A549 (cell line): ENCODE measurements at regions not wholly inside any gene's neighbourhood (a gene's known extent, or its start where the extent isn't known, plus 50 kb on each side); places are given as distances from the start of the nearest gene placed in this dataset.

Experiments
- CEBPB ChIP-seq, 2 experiments: fragments of >200 bp in 1 of 2; sonication (Bioruptor Twin) in 1 of 2; formaldehyde crosslinking in 1 of 2; IDR thresholded peaks; 2 replicates each; pipeline ENCODE4 v1.6.1; 2012 to 2016
- CTCF ChIP-seq: fragments of >200 bp; sonication (Bioruptor Twin); formaldehyde crosslinking; IDR thresholded peaks from 3 replicates; pipeline ENCODE4 v1.5.1; 2016
- ESRRA ChIP-seq: fragments of 150-350 bp; IDR thresholded peaks from 2 replicates; pipeline ENCODE4 v1.6.1; 2014; ENCODE audit warnings: mild to moderate bottlenecking, low read length, borderline replicate concordance
- MAX ChIP-seq: IDR thresholded peaks from 2 replicates; pipeline ENCODE4 v1.6.1; 2012
- POLR2A ChIP-seq: IDR thresholded peaks from 2 replicates; pipeline ENCODE4 v1.6.1; 2012; ENCODE audit warnings: mild to moderate bottlenecking, low read length
- REST ChIP-seq: fragments of 200-600 bp; sonication (generic); IDR thresholded peaks from 2 replicates; pipeline ENCODE4 v1.6.1; 2016; ENCODE audit warnings: antibody characterized with exemption, mild to moderate bottlenecking, moderate library complexity
- ZNF302 ChIP-seq: fragments of 250-450 bp; sonication (Bioruptor Pico); IDR thresholded peaks from 2 replicates; pipeline ENCODE4 v1.9.0; 2021; ENCODE audit warnings: inconsistent platforms, mild to moderate bottlenecking, moderate library complexity

GRCh38 chr4:13982010-13982409 lies 354.5 kb upstream of the BOD1L1 start:
- TF ChIP-seq MAX (no peak), CTCF (no peak), ESRRA (no peak), CEBPB (IDR thresholded peaks at IDR 0.05) (no peak), ZNF302 (CRISPR knock-in tag) (no peak), REST (no peak), POLR2A (no peak)
